C4-2B (cell line): ENCODE measurements at regions not wholly inside any gene's neighbourhood (a gene's known extent, or its start where the extent isn't known, plus 50 kb on each side); places are given as distances from the start of the nearest gene placed in this dataset.

ENCODE experiments used
- CTCF ChIP-seq: fragments of 450-650 bp; conservative IDR thresholded peaks from 2 replicates; pipeline ENCODE4 v1.5.1; 2017; ENCODE audit warnings: mild to moderate bottlenecking
- ZFX ChIP-seq: fragments of 450-650 bp; IDR thresholded peaks from 2 replicates; pipeline ENCODE4 v1.6.1; 2017

DNA sequence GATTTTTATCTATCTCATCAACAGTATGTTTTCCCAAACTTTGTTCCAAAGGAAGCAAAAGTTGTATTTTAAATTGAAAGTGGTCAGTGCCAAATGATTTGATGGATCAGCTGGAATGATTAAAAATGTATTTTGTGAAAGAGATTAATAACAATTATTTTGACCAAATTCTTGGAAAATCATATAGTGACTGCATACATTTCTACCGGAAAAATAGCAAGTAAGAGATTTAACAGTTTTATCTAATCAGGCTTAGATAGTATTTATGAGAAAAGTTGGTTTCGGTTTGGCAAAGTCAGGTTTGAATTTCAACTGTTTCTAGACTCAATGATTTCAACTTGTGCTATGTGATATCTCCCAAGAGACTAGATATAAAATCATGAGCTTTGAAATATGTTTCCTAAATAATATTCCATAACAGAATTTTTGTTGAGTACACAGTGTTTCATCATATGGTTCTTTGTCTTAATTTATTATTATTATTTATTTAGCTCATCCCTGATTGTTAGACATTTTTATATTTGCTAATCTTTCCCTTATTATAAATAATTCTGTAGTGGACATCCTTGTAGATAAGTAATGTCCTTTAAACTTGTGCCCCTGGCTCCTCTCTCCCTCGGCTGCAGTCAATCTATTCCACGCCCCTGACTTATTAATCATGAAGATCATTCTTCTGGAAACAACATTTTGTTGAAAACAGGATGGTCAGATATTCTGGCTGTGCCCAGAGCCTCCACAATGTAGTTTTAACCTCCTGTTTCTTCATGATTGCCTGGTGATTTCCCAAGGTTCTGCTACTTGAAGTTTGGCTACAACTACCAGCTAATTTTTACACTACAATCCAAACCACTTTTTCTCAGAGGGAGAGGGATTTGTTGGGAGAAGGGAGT is 520.7 kb upstream of the TCF4 start:
- TF ChIP-seq CTCF (no peak), ZFX (no peak)
